HepG2 (cell line): ENCODE measurements at regions not wholly inside any gene's neighbourhood (a gene's known extent, or its start where the extent isn't known, plus 50 kb on each side); places are given as distances from the start of the nearest gene placed in this dataset.

Experiments used
- POLR2AphosphoS5 ChIP-seq: IDR thresholded peaks from 2 replicates; pipeline ENCODE4 v1.6.1; 2012; ENCODE audit warnings: low read depth, low read length
- SP2 ChIP-seq: sonication (generic); formaldehyde crosslinking; IDR thresholded peaks from 2 replicates; pipeline ENCODE4 v1.5.1; 2020; ENCODE audit warnings: mild to moderate bottlenecking, missing genetic modification reagents

DNA sequence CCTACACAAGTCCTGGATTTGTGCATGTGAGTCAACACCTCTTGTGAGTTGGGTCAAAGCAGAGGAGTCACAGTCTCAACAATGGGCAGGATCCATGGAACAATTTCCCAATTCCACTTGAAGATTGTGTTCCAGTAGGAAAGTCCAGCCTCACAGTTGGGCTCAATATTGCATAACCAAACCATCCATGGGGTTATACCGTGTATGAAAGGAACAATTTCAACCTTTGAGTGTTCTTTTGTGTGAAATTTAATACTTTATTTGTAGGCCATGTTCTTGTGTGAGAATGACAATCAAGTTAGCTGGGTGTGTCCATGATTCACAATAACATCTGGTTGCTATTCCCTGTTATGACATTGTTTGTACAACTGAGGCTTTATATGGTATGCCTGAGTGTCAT lies 1182.9 kb upstream of the AMELY start:
- TF ChIP-seq SP2 (CRISPR knock-in tag) (no peak), POLR2AphosphoS5 (no peak)
